Trophoblast cell (in vitro differentiated cells and primary cell): ENCODE measurements at regions not wholly inside any gene's neighbourhood (a gene's known extent, or its start where the extent isn't known, plus 50 kb on each side); places are given as distances from the start of the nearest gene placed in this dataset.

Experiments
- DNase-seq, 2 donors: peaks; one replicate each; pipeline ENCODE4 v3.0.0-alpha.2; 2016
- H2AFZ ChIP-seq: 2 replicates; pipeline ENCODE4 v1.6.1; 2013; ENCODE audit warnings: low read length, moderate library complexity, mild to moderate bottlenecking; ENCODE audit not compliant: insufficient read depth, poor library complexity
- H2AK5ac ChIP-seq: 2 replicates; pipeline ENCODE4 v1.6.1; 2013; ENCODE audit warnings: mild to moderate bottlenecking, low read length
- H2BK120ac ChIP-seq: 2 replicates; pipeline ENCODE4 v1.6.1; 2013; ENCODE audit warnings: low read length, mild to moderate bottlenecking, moderate library complexity; ENCODE audit not compliant: insufficient read depth, poor library complexity
- H2BK12ac ChIP-seq: 2 replicates; pipeline ENCODE4 v1.6.1; 2013; ENCODE audit warnings: mild to moderate bottlenecking, low read length, moderate library complexity
- H2BK5ac ChIP-seq: 2 replicates; pipeline ENCODE4 v1.6.1; 2013; ENCODE audit warnings: low read length, low read depth, moderate library complexity, mild to moderate bottlenecking; ENCODE audit not compliant: poor library complexity
- H3K14ac ChIP-seq: 2 replicates; pipeline ENCODE4 v1.6.1; 2013; ENCODE audit warnings: mild to moderate bottlenecking, low read length
- H3K18ac ChIP-seq: 2 replicates; pipeline ENCODE4 v1.6.1; 2013; ENCODE audit warnings: mild to moderate bottlenecking, low read length
- H3K23ac ChIP-seq: 2 replicates; pipeline ENCODE4 v1.6.1; 2013; ENCODE audit warnings: low read length
- H3K27ac ChIP-seq: 2 replicates; pipeline ENCODE4 v1.5.1; 2013; ENCODE audit warnings: low read depth, mild to moderate bottlenecking, inconsistent platforms, low read length, moderate library complexity
- H3K27me3 ChIP-seq: 2 replicates; pipeline ENCODE4 v1.6.1; 2013; ENCODE audit warnings: inconsistent platforms, mild to moderate bottlenecking, low read length, moderate library complexity; ENCODE audit not compliant: insufficient read depth
- H3K36me3 ChIP-seq, 2 experiments: 1 replicate in 1 of 2; 2 replicates in 1 of 2; pipeline ENCODE4 v1.6.1; 2013; ENCODE audit warnings: low read length in 2 of 2, mild to moderate bottlenecking in 2 of 2, moderate library complexity in 1 of 2; ENCODE audit not compliant: insufficient read depth in 2 of 2, control insufficient read depth in 1 of 2
- H3K4ac ChIP-seq: 2 replicates; pipeline ENCODE4 v1.6.1; 2013; ENCODE audit warnings: low read depth, mild to moderate bottlenecking, low read length, moderate library complexity
- H3K4me1 ChIP-seq, 2 experiments: 1 replicate in 1 of 2; 2 replicates in 1 of 2; pipeline ENCODE4 v1.6.1; 2013; ENCODE audit warnings: low read length in 2 of 2, mild to moderate bottlenecking in 2 of 2, moderate library complexity in 1 of 2; ENCODE audit not compliant: insufficient read depth in 2 of 2, control insufficient read depth in 1 of 2
- H3K4me2 ChIP-seq: 2 replicates; pipeline ENCODE4 v1.6.1; 2013; ENCODE audit warnings: inconsistent platforms, mild to moderate bottlenecking, low read length, moderate library complexity
- H3K4me3 ChIP-seq: 2 replicates; pipeline ENCODE4 v1.5.1; 2013; ENCODE audit warnings: mild to moderate bottlenecking, low read depth, low read length, inconsistent platforms
- H3K79me1 ChIP-seq: one replicate; pipeline ENCODE4 v1.6.1; 2013; ENCODE audit warnings: low read length
- H3K79me2 ChIP-seq: 2 replicates; pipeline ENCODE4 v1.6.1; 2013; ENCODE audit warnings: low read length, mild to moderate bottlenecking; ENCODE audit not compliant: control insufficient read depth, insufficient read depth, poor library complexity
- H3K9ac ChIP-seq: 2 replicates; pipeline ENCODE4 v1.6.1; 2013; ENCODE audit warnings: mild to moderate bottlenecking, low read length
- H3K9me3 ChIP-seq: 2 replicates; pipeline ENCODE4 v1.6.1; 2013; ENCODE audit warnings: low read depth, mild to moderate bottlenecking, control low read depth, inconsistent platforms, low read length; ENCODE audit not compliant: insufficient read depth
- H4K12ac ChIP-seq: 2 replicates; pipeline ENCODE4 v1.6.1; 2013; ENCODE audit warnings: low read depth, mild to moderate bottlenecking, low read length, moderate library complexity
- H4K8ac ChIP-seq: 2 replicates; pipeline ENCODE4 v1.6.1; 2013; ENCODE audit warnings: low read depth, mild to moderate bottlenecking, low read length, moderate library complexity
- H4K91ac ChIP-seq: one replicate; pipeline ENCODE4 v1.6.1; 2013; ENCODE audit warnings: low read depth, mild to moderate bottlenecking, low read length, moderate library complexity
- WGBS: extraction: QIAGEN DNeasy Blood & Tissue Kit; methylation state at CpG from one replicate; pipeline ENCODE4 v1.1.7; 2013; ENCODE audit warnings: missing lambda C conversion rate; ENCODE audit not compliant: insufficient read length, insufficient coverage; ENCODE audit errors: extremely low coverage; 5-methylcytosine and 5-hydroxymethylcytosine counted together

GRCh38 chr13:74274916-74275315, 140.7 kb upstream of the KLF12 start:
- WGBS, result no CpG with 5 or more reads among the region's 2 CpGs
- Histone ChIP-seq H3K36me3 (no peaks in the 10 kb centered on the region), H3K4ac (no peak overlapping the region)

GRCh38 chr13:74273581-74273980, 139.4 kb upstream of the KLF12 start:
- H3K14ac ChIP-seq, result no peak overlapping the region
- H3K4me3 ChIP-seq, result no peak overlapping the region
- H4K8ac ChIP-seq, result no peak overlapping the region
- no peak for DNase-seq
- no peaks in the 10 kb centered on the region for H3K9me3 ChIP-seq
- no peak overlapping the region for H3K23ac ChIP-seq
- H2BK120ac ChIP-seq, result no peak overlapping the region
- no peak overlapping the region for H2BK12ac ChIP-seq
- no CpG with 5 or more reads among the region's 1 CpG for WGBS
- H3K4me2 ChIP-seq, result no peak overlapping the region
- no peaks in the 10 kb centered on the region for H3K79me2 ChIP-seq
- H4K91ac ChIP-seq, result no peak overlapping the region
- no peak overlapping the region for H3K4ac ChIP-seq
- H3K4me1 ChIP-seq, result no peaks in the 10 kb centered on the region
- H3K36me3 ChIP-seq, result no peaks in the 10 kb centered on the region
- no peaks in the 10 kb centered on the region for H3K79me1 ChIP-seq
- no peak overlapping the region for H3K9ac ChIP-seq
- H2AFZ ChIP-seq, result no peak overlapping the region
- no peak overlapping the region for H2BK5ac ChIP-seq
- no peak overlapping the region for H4K12ac ChIP-seq
- H3K27ac ChIP-seq, result no peak overlapping the region
- H2AK5ac ChIP-seq, result no peak overlapping the region
- no peak overlapping the region for H3K18ac ChIP-seq
- no peaks in the 10 kb centered on the region for H3K27me3 ChIP-seq

More at GRCh38 chr13:74274916-74275315, 140.7 kb upstream of the KLF12 start:
- no peaks in the 10 kb centered on the region for H3K79me2 ChIP-seq
- no peak overlapping the region for H4K91ac ChIP-seq
- H3K27ac ChIP-seq, result no peak overlapping the region
- H3K4me1 ChIP-seq, result no peaks in the 10 kb centered on the region
- H2BK12ac ChIP-seq, result no peak overlapping the region
- no peak overlapping the region for H3K9ac ChIP-seq
- DNase-seq, result no peak
- H3K14ac ChIP-seq, result no peak overlapping the region
- H4K8ac ChIP-seq, result no peak overlapping the region
- no peak overlapping the region for H2BK5ac ChIP-seq
- H3K9me3 ChIP-seq, result no peaks in the 10 kb centered on the region
- no peak overlapping the region for H3K23ac ChIP-seq
- H3K4me2 ChIP-seq, result no peak overlapping the region
- no peak overlapping the region for H2BK120ac ChIP-seq
- H3K79me1 ChIP-seq, result no peaks in the 10 kb centered on the region
- H4K12ac ChIP-seq, result no peak overlapping the region
- H3K18ac ChIP-seq, result no peak overlapping the region
- H3K4me3 ChIP-seq, result no peak overlapping the region
- no peaks in the 10 kb centered on the region for H3K27me3 ChIP-seq
- H2AFZ ChIP-seq, result no peak overlapping the region
- H2AK5ac ChIP-seq, result no peak overlapping the region

GRCh38 chr13:74272826-74273225, 138.6 kb upstream of the KLF12 start:
- H3K4me3 ChIP-seq, result no peak overlapping the region
- no peaks in the 10 kb centered on the region for H3K36me3 ChIP-seq
- H2BK12ac ChIP-seq, result no peak overlapping the region
- DNase-seq, result no peak
- no peak overlapping the region for H4K12ac ChIP-seq
- H3K4ac ChIP-seq, result no peak overlapping the region
- no peak overlapping the region for H2AK5ac ChIP-seq
- H3K18ac ChIP-seq, result no peak overlapping the region
- H3K4me1 ChIP-seq, result no peaks in the 10 kb centered on the region
- H3K27ac ChIP-seq, result no peak overlapping the region
- no peaks in the 10 kb centered on the region for H3K79me1 ChIP-seq
- no peak overlapping the region for H4K91ac ChIP-seq
- no peak overlapping the region for H2AFZ ChIP-seq
- H3K27me3 ChIP-seq, result no peaks in the 10 kb centered on the region
- WGBS, result no CpG with 5 or more reads among the region's 1 CpG
- H2BK5ac ChIP-seq, result no peak overlapping the region
- no peak overlapping the region for H3K9ac ChIP-seq
- no peak overlapping the region for H3K4me2 ChIP-seq
- no peaks in the 10 kb centered on the region for H3K79me2 ChIP-seq
- H3K23ac ChIP-seq, result no peak overlapping the region
- H3K9me3 ChIP-seq, result no peaks in the 10 kb centered on the region
- no peak overlapping the region for H2BK120ac ChIP-seq
- no peak overlapping the region for H4K8ac ChIP-seq
- no peak overlapping the region for H3K14ac ChIP-seq

GRCh38 chr13:74270018-74270417, 135.8 kb upstream of the KLF12 start:
- Histone ChIP-seq H3K4ac (no peak overlapping the region), H3K18ac (no peak overlapping the region), H3K9me3 (no peaks in the 10 kb centered on the region), H3K79me1 (no peaks in the 10 kb centered on the region), H3K4me2 (no peak overlapping the region), H2BK120ac (no peak overlapping the region), H4K12ac (no peak overlapping the region), H3K23ac (no peak overlapping the region), H2AFZ (no peak overlapping the region), H3K27me3 (no peaks in the 10 kb centered on the region), H3K4me3 (no peak overlapping the region), H3K4me1 (no peaks in the 10 kb centered on the region), H4K91ac (no peak overlapping the region), H4K8ac (no peak overlapping the region), H3K27ac (no peak overlapping the region), H3K36me3 (no peaks in the 10 kb centered on the region), H3K9ac (no peak overlapping the region), H2BK12ac (no peak overlapping the region), H3K14ac (no peak overlapping the region), H2BK5ac (no peak overlapping the region), H2AK5ac (no peak overlapping the region), H3K79me2 (no peaks in the 10 kb centered on the region)
- no CpG with 5 or more reads among the region's 1 CpG for WGBS
- no peak for DNase-seq
